ENCODE measurements at regions not wholly inside any gene's neighbourhood (a gene's known extent, or its start where the extent isn't known, plus 50 kb on each side); places are given as distances from the start of the nearest gene placed in this dataset.

DNA sequence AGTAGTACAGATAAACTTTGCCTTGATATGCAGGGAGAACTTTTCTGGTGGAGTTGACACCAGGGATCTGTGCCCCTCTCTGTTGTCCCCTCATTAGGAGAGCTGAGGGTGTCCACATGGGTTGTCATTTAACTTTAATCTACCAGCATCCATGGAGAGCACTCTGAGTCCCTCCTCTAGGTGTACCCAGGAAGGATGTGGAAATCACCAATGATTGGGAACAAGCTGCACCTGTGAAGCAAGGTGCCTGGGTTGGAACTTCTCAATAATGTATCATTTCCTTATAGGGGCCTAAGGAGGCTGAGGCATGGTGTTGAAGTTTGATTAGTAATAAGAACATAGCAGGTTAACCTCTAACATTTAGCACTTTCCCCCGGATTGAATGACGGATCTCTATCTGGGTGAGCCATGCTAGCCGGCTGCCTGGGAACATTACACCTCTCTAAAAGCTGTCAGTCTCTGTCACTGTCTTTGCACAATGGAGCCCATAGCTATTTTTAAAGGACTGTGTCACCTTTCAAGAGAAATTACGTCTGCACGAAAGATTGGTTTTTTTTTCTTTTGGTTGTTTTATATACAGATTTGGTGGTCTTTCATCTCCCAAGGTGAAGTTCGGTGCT is 239.3 kb downstream of the MAF start:
- Histone ChIP-seq H3K27me3 (replicated peaks; ENCODE audit: control insufficient read depth, insufficient read depth, low read length) (no peaks in the 10 kb centered on the region; the same call in 1 of the 2 replicates), H3K9me3 (no peaks in the 10 kb centered on the region), H3K36me3 (ENCODE audit: control insufficient read depth, insufficient read depth, low read length) (no peaks in the 10 kb centered on the region), H3K4me1 (no peaks in the 10 kb centered on the region), H3K4me3 (ENCODE audit: low read depth, low read length) (no peak overlapping the region)
- no peaks in the 10 kb centered on the region for H3K9me3 Mint-ChIP-seq (ENCODE audit: unreplicated experiment)
- no peaks in the 10 kb centered on the region for H3K36me3 Mint-ChIP-seq (ENCODE audit: insufficient read depth, unreplicated experiment)
- ChIA-PET CTCF (interaction anchor here (0.6 to 0.7 kb wide), 2 partner anchors 70 to 292 kb away, joined by 3 to 7 read pairs; no protein-coding TSS in a partner anchor), POLR2A (no interaction called here)
- peaks cover 16% of the 10 kb centered on the region for H3K27me3 Mint-ChIP-seq (ENCODE audit: insufficient read depth, unreplicated experiment)
- no peaks in the 10 kb centered on the region for H3K4me1 Mint-ChIP-seq (ENCODE audit: low read depth, unreplicated experiment)
- intact Hi-C loops (cut with micrococcal nuclease; ENCODE audit: unreplicated experiment), result no loop called here
- no peak for TF ChIP-seq CTCF (IDR thresholded peaks at IDR 0.05; ENCODE audit: insufficient read depth in 1 of 2, low read depth in 1 of 2, low read length in 1 of 2, severe bottlenecking in 1 of 2, unreplicated experiment in 1 of 2)
- no peak for DNase-seq
- BruUV-seq (replicated peaks), result no TSS peak
- no peak overlapping the region for H3K4me3 Mint-ChIP-seq (ENCODE audit: unreplicated experiment)
- H3K27ac Mint-ChIP-seq (ENCODE audit: unreplicated experiment), result no peak overlapping the region

- no peaks in the 10 kb centered on the region for H3K36me3 ChIP-seq (ENCODE audit: control insufficient read depth, insufficient read depth, low read length)
- H3K9me3 ChIP-seq, result no peaks in the 10 kb centered on the region
- H3K4me3 ChIP-seq (ENCODE audit: low read depth, low read length), result no peak overlapping the region
- Mint-ChIP-seq H3K4me1 (ENCODE audit: low read depth, unreplicated experiment) (no peaks in the 10 kb centered on the region), H3K9me3 (ENCODE audit: unreplicated experiment) (no peaks in the 10 kb centered on the region), H3K36me3 (ENCODE audit: insufficient read depth, unreplicated experiment) (no peaks in the 10 kb centered on the region), H3K4me3 (ENCODE audit: unreplicated experiment) (no peak overlapping the region), H3K27ac (ENCODE audit: unreplicated experiment) (no peak overlapping the region), H3K27me3 (ENCODE audit: insufficient read depth, unreplicated experiment) (peaks cover 19% of the 10 kb centered on the region)
- no TSS peak for BruUV-seq (replicated peaks)
- no peak for DNase-seq
- POLR2A ChIA-PET, result no interaction called here
- intact Hi-C loops (cut with micrococcal nuclease; ENCODE audit: unreplicated experiment), result no loop called here
- no peak for TF ChIP-seq CTCF (IDR thresholded peaks at IDR 0.05; ENCODE audit: insufficient read depth in 1 of 2, low read depth in 1 of 2, low read length in 1 of 2, severe bottlenecking in 1 of 2, unreplicated experiment in 1 of 2)
- H3K4me1 ChIP-seq, result no peaks in the 10 kb centered on the region
- CTCF ChIA-PET, result no interaction called here
- H3K27me3 ChIP-seq (replicated peaks; ENCODE audit: control insufficient read depth, insufficient read depth, low read length), result no peaks in the 10 kb centered on the region; the same call in 1 of the 2 replicates
Measured at GRCh38 chr16:79360267-79360666, 240.3 kb downstream of the MAF start.

DNA sequence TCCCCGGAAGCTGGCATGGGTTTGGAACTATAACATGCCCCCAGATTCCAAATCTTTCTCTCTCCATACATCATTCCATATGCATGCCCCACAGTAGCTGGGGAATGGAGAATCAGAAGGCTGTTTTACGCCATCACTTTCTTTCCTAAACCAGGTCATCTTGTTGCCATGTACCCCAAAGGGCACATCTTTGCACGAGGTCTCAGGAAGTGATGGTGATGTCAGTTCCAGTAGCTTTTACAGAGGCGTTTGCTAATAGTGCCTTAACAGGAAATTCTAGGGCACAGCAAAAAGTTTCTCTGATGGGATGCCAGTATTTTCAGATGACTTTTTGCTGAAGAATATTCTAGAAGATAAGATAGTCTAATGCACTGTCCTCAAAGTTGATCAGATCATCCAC is 241.5 kb downstream of the MAF start:
- H3K27me3 ChIP-seq (replicated peaks; ENCODE audit: control insufficient read depth, insufficient read depth, low read length), result no peaks in the 10 kb centered on the region; the same call in 1 of the 2 replicates

More for the DNA sequence above, 241.5 kb downstream of the MAF start:
- no peaks in the 10 kb centered on the region for H3K4me1 ChIP-seq
- H3K4me3 ChIP-seq (ENCODE audit: low read depth, low read length), result no peak overlapping the region
- Mint-ChIP-seq H3K27me3 (ENCODE audit: insufficient read depth, unreplicated experiment) (peaks cover 22% of the 10 kb centered on the region), H3K27ac (ENCODE audit: unreplicated experiment) (no peak overlapping the region), H3K9me3 (ENCODE audit: unreplicated experiment) (no peaks in the 10 kb centered on the region), H3K4me1 (ENCODE audit: low read depth, unreplicated experiment) (no peaks in the 10 kb centered on the region), H3K4me3 (ENCODE audit: unreplicated experiment) (no peak overlapping the region), H3K36me3 (ENCODE audit: insufficient read depth, unreplicated experiment) (no peaks in the 10 kb centered on the region)
- ChIA-PET CTCF (no interaction called here), POLR2A (no interaction called here)
- intact Hi-C loops (cut with micrococcal nuclease; ENCODE audit: unreplicated experiment), result no loop called here
- DNase-seq, result no peak
- BruUV-seq (replicated peaks), result no TSS peak
- TF ChIP-seq CTCF (IDR thresholded peaks at IDR 0.05; ENCODE audit: insufficient read depth in 1 of 2, low read depth in 1 of 2, low read length in 1 of 2, severe bottlenecking in 1 of 2, unreplicated experiment in 1 of 2), result no peak
- H3K36me3 ChIP-seq (ENCODE audit: control insufficient read depth, insufficient read depth, low read length), result no peaks in the 10 kb centered on the region
- no peaks in the 10 kb centered on the region for H3K9me3 ChIP-seq
